ENCODE measurements at regions not wholly inside any gene's neighbourhood (a gene's known extent, or its start where the extent isn't known, plus 50 kb on each side); places are given as distances from the start of the nearest gene placed in this dataset.

DNA sequence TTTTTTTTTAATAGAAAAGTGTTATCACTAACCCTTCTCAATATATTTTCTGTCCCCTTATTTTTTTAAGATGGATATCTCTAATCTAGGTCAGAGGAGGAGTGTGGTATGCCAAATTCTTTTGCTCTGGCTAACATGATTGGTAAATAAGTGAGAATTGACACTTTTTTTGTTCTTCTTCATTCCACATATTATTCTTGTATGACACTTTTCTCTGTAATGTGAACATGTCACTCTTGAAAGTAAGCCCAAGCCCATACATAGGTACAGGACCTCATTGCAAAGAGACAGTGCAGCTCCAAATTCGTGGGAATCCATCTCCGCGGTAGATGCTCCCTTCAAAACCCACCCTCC lies 142.5 kb upstream of the TCF21 start:
- TF ChIP-seq GABPA (IDR thresholded peaks at IDR 0.05 in 1 of 2, conservative IDR thresholded peaks at IDR 0.05 in 1 of 2) (no peak), MAX (IDR thresholded peaks at IDR 0.05) (no peak), RAD21 (IDR thresholded peaks at IDR 0.05) (no peak), TAF1 (conservative IDR thresholded peaks at IDR 0.05) (no peak), YY1 (IDR thresholded peaks at IDR 0.05) (no peak)
- TF ChIP-seq, protein P1, sequence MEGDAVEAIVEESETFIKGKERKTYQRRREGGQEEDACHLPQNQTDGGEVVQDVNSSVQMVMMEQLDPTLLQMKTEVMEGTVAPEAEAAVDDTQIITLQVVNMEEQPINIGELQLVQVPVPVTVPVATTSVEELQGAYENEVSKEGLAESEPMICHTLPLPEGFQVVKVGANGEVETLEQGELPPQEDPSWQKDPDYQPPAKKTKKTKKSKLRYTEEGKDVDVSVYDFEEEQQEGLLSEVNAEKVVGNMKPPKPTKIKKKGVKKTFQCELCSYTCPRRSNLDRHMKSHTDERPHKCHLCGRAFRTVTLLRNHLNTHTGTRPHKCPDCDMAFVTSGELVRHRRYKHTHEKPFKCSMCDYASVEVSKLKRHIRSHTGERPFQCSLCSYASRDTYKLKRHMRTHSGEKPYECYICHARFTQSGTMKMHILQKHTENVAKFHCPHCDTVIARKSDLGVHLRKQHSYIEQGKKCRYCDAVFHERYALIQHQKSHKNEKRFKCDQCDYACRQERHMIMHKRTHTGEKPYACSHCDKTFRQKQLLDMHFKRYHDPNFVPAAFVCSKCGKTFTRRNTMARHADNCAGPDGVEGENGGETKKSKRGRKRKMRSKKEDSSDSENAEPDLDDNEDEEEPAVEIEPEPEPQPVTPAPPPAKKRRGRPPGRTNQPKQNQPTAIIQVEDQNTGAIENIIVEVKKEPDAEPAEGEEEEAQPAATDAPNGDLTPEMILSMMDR (IDR thresholded peaks at IDR 0.05; ENCODE audit: low read depth, low read length, missing input control), result no peak
